Natural killer cell (primary cell): ENCODE measurements at regions not wholly inside any gene's neighbourhood (a gene's known extent, or its start where the extent isn't known, plus 50 kb on each side); places are given as distances from the start of the nearest gene placed in this dataset.

ENCODE experiments used
- ATAC-seq, 3 donors: fragments of 150-1000 bp in 2 of 3; fragments of 200-7000 bp in 1 of 3; cut with Tn5 transposase; 1 replicate in 1 of 3; 2 replicates in 2 of 3; pipeline ENCODE4 v1.10.0; 2021; ENCODE audit warnings: mild to moderate bottlenecking in 2 of 3, moderate library complexity in 2 of 3
- DNase-seq, 2 donors: peaks; one replicate each; pipeline versions ENCODE4 v3.0.0 to v3.0.0-alpha.2; 2013 to 2021; ENCODE audit warnings: mixed read lengths in 1 of 2
- H3K27ac ChIP-seq: one replicate; pipeline ENCODE4 v1.5.1; 2013; ENCODE audit warnings: mild to moderate bottlenecking, low read length
- H3K27me3 ChIP-seq: one replicate; pipeline ENCODE4 v1.6.1; 2013; ENCODE audit warnings: low read length; ENCODE audit not compliant: control insufficient read depth, insufficient read depth
- H3K36me3 ChIP-seq: one replicate; pipeline ENCODE4 v1.6.1; 2013; ENCODE audit warnings: low read length; ENCODE audit not compliant: control insufficient read depth, insufficient read depth
- H3K4me1 ChIP-seq: one replicate; pipeline ENCODE4 v1.6.1; 2013; ENCODE audit warnings: low read length; ENCODE audit not compliant: control insufficient read depth, insufficient read depth
- H3K4me3 ChIP-seq: one replicate; pipeline ENCODE4 v1.5.1; 2013; ENCODE audit warnings: low read length
- H3K9me3 ChIP-seq: one replicate; pipeline ENCODE4 v1.6.1; 2013; ENCODE audit warnings: low read length; ENCODE audit not compliant: control insufficient read depth, insufficient read depth
- H3K27ac Mint-ChIP-seq, 2 donors: one replicate each; pipeline ENCODE4 v1.8.0; 2022; ENCODE audit warnings: mild to moderate bottlenecking in 2 of 2, mixed read lengths in 2 of 2, moderate library complexity in 1 of 2
- H3K27me3 Mint-ChIP-seq, 2 donors: one replicate each; pipeline ENCODE4 v1.8.0; 2022; ENCODE audit warnings: low read depth in 2 of 2, mixed read lengths in 2 of 2
- H3K36me3 Mint-ChIP-seq: one replicate; pipeline ENCODE4 v1.8.0; 2022; ENCODE audit warnings: mixed read lengths
- H3K4me1 Mint-ChIP-seq, 2 donors: one replicate each; pipeline ENCODE4 v1.8.0; 2022; ENCODE audit warnings: mixed read lengths in 2 of 2
- H3K4me3 Mint-ChIP-seq: one replicate; pipeline ENCODE4 v1.8.0; 2022; ENCODE audit warnings: mild to moderate bottlenecking, moderate library complexity, mixed read lengths
- H3K9me3 Mint-ChIP-seq, 2 donors: one replicate each; pipeline ENCODE4 v1.8.0; 2022; ENCODE audit warnings: mixed read lengths in 2 of 2
- CTCF ChIP-seq: fragments of 200-600 bp; IDR thresholded peaks from one replicate; pipeline ENCODE4 v1.8.0; 2022; ENCODE audit warnings: antibody characterized with exemption
- WGBS: methylation state at CpG from one replicate; pipeline ENCODE4 v1.1.7; 2013; ENCODE audit warnings: missing lambda C conversion rate; ENCODE audit not compliant: insufficient coverage; 5-methylcytosine and 5-hydroxymethylcytosine counted together
- intact Hi-C: fragments of 100-400 bp; cut with micrococcal nuclease; formaldehyde crosslinking; loops from one replicate; pipeline ENCODE4 v1.14.2; 2022

GRCh38 chr1:29379443-29380073 is 143.2 kb downstream of the PTPRU start:
- H3K4me1 Mint-ChIP-seq, result no peaks in the 10 kb centered on the region
- intact Hi-C loops, result no loop called here
- no peak overlapping the region for H3K27ac Mint-ChIP-seq
- H3K27me3 Mint-ChIP-seq, result peaks cover 22 to 36% of the 10 kb centered on the region in 2 donors
- H3K9me3 Mint-ChIP-seq, result peaks cover 7 to 11% of the 10 kb centered on the region in 2 donors
- 24% methylated on average over 7 of the region's 7 CpGs for WGBS
- H3K27me3 ChIP-seq, result peaks cover 2% of the 10 kb centered on the region
- ATAC-seq (no peak), DNase-seq (no peak)
- H3K4me3 Mint-ChIP-seq, result no peak overlapping the region
- no peaks in the 10 kb centered on the region for H3K4me1 ChIP-seq
- TF ChIP-seq CTCF, result no peak
- H3K27ac ChIP-seq, result no peak overlapping the region
- no peaks in the 10 kb centered on the region for H3K36me3 ChIP-seq
- H3K9me3 ChIP-seq, result peaks cover 3% of the 10 kb centered on the region
- H3K36me3 Mint-ChIP-seq, result peaks cover 14% of the 10 kb centered on the region
- H3K4me3 ChIP-seq, result no peak overlapping the region
